NCI-H82 (cell line): ENCODE measurements at regions not wholly inside any gene's neighbourhood (a gene's known extent, or its start where the extent isn't known, plus 50 kb on each side); places are given as distances from the start of the nearest gene placed in this dataset.
"Not testable (repeated sequence)": the region's sequence is repeated elsewhere in the genome, so short reads cannot be mapped to it uniquely, and the experiment has no call there.

ENCODE experiments used
- DNase-seq: peaks from one replicate; lab custom pipeline; 2025; lab: John Stamatoyannopoulos, UW

DNA sequence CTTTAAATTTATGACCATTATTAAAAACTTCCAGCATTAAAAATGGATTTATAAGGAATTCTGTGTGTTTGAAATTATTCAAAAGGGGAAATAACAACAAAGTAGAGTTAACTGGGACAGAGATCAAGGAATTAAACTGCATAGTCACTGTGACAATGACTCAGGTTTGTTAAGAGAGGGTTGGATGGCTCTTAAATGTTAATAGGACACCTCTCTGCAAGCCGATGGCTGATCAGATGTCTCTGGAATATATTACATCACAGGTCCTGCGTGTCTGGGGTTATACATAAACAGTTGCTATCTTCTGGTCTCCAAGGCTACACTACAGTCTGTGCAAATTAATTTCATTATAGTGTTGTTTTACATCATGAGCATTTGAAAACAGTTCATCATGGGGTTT lies 574.3 kb downstream of the COL12A1 start:
- no peak for DNase-seq

DNA sequence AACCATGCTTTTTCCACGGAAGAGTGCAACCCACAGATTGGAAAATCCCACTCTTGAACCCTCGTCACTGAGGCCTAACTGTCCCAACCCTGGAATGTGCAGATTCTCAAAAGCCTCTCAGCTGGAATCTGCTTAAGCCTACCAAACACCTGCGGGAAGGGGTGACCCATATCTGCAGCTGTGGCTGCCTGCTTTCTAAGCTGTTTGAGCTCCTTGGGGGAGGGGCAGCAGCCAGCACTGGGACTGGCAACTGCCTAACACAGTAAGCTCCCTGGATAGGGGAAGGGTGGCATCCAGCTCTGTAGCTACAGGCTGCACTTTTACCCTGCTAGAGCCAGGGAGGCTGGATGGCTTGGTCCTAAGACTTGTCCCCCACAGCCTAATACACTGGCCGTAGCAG lies 579.6 kb downstream of the COL12A1 start:
- peak; percentile 3 for DNase-seq

DNA sequence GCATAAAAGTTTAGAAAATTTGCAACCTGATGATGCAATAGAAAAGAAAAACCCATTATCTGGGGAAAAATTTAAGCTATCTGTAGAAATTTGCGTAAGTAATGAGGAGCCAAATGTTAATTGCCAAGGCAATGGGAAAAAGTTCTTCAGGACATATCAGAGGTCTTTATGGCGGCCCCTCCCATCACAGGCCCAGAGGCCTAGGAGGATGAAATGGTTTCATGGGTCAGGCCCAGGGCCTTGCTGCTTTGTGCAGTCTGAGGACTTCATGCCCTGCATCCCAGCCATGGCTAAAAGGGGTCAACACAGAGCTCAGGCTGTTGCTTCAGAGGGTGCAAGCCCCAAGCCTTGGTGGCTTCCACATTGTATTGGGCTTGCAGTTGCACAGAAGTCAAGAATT lies 582.8 kb downstream of the COL12A1 start:
- DNase-seq, result no peak

DNA sequence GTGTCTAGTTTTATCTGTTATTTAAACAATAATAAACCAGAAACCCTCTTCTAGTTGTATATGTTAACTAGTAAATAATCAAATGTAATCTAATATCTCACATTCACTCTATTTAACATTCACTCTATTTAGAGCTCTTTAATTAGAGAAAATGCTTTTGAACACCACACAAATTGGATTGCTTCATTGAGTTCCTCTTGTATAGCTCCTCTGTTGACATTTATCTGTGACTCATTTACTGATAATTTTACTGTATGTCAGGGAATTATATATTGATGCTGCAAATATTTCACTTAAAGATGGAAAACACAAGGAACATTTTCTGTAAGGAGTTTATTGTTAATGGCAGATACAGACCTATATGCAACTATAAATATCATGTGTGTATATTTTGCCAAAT lies 594.6 kb downstream of the COL12A1 start:
- no peak for DNase-seq

DNA sequence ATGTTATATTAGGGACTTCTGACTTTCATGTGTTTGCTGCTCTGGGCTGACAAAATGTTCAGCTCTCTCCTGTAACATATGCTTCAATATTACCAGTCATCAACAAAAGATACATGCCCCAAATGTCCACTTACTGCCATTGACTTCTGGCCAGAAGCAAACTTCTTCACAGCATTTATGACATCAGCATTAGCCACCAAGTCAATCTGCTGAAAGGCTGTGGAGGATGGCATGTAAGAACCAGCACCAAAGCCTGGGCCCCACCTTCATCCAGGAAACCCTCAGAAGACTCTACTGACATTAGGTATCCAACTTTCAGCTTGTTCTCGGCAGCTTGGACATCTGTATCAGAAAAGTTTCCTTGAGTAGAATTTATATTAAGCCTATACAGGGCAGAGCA lies 595.5 kb downstream of the COL12A1 start:
- DNase-seq, result no peak

DNA sequence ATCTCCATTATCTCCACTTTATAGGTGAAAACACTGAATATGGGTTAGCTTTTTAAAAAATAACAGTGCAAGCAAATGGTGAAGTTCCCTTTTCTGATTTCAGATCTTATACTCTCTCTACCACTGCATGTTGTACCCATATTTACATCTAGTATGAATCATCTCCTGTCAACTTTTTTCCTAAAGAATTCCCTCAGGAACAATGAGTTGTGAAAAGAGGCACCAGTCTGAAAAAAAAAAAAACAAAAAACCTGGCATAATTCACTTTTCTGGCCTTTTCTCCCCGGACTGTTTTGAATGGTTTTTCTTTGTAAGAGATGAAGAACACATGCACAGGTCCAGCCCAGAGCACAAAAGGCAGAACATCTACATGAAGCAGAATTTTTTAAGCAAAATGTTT lies 596.0 kb downstream of the COL12A1 start:
- DNase-seq, result no peak

DNA sequence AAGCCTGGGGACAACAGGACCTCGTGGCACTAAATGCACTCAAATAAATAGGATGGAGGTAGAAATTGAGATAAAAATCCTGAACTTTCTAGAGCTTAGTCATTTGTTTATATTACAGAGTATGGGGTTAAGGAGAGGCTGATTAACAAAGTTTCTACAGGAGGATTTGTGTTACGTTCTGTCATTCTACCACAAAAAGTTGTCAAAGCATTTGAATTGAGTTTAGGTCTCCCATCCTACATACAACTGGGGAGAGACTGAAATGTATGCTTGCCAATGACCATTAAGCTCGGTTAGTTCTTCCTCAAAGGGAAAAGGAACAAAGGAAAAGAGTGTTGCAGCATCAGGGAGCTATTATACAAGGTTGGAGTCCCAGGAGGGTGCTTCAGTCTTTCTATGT lies 597.9 kb downstream of the COL12A1 start:
- no peak for DNase-seq

DNA sequence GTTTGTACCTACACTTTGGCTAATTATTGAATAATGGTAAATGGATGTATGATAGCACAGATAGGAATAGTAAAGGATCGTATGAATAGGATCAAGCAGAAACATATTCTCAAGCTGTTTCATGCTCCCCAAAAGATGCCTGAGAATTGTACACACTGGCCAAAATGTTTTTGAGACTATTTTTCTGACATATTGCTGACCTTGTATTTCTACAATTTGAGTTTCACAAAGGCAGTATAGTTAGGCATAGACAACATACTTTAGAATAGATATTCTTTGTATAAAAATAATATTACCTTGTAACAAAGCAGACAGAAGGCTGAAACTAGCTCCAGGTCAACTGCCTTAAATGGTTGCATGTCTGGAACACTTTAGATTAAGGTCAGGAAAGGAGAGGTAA lies 598.4 kb downstream of the COL12A1 start:
- no peak for DNase-seq

DNA sequence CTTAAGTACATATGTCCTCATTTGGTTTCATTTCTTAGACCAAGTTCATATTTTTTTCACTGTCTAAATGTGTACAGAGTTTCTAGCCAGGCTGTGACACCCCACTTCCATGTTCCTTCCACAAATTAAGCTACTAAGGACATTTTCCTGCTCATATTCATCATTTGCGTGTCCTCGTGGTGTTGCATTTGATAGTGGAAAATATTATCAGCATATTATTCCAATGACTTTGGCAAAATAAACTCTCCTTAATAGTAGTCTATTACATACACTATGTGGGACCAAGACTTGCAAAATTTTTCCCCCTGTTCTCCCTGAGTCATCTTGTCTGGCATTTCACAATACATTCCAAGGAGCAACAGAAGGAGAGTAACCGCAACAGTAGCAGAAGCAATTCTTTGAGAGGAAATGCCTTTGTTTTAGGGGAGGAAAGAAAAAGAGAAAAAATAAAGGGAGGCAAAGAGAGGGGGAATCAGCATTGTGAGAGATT lies 599.2 kb downstream of the COL12A1 start:
- no peak for DNase-seq

DNA sequence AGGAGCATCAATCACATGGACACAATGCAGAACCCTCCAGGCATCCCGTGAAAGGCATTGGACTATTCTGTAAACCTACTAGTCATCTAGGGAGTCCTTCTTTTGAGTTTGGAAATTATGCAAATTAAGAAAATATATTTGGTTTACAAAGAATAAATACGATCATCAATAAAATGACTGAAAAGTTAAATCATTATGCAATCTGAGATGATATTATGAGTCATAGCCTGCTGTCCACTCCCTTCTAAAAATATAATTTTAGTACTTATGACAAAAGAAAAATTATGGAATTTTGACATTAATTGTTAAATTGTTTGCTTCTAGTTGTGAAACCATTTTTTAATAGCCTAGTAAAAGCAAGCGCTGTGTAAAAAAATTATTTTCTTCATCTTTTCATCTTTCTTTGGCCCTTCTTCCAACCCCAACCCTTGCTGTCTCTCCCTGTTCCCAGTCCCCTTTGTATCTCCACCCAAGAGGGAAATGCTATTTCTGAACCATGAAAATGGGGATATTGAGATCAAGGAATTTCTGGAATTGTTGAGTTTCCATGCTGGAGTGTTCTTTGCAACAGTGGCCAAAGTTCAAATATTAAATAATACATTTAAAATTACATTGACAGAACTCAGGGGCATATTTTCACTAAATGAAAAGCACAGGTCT lies 599.8 kb downstream of the COL12A1 start:
- no peak for DNase-seq

DNA sequence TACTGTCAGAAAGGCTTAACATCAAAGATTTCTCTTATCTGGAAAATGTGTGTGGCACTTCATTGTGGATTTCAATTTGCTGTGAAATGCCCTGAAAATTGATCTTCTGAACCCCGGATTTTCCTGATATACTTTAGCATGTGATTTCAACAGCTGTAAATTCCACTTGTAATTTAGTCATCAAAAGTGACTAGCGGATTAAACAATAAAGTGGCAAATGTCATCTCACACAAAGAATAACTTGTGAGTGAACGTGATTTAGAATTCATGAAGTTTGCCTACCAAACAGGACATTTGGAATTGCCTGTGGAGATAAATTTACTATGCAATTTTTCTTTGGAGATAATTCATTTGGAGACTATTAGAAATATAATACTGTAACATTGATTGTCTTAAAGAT lies 601.6 kb downstream of the COL12A1 start:
- no peak for DNase-seq

DNA sequence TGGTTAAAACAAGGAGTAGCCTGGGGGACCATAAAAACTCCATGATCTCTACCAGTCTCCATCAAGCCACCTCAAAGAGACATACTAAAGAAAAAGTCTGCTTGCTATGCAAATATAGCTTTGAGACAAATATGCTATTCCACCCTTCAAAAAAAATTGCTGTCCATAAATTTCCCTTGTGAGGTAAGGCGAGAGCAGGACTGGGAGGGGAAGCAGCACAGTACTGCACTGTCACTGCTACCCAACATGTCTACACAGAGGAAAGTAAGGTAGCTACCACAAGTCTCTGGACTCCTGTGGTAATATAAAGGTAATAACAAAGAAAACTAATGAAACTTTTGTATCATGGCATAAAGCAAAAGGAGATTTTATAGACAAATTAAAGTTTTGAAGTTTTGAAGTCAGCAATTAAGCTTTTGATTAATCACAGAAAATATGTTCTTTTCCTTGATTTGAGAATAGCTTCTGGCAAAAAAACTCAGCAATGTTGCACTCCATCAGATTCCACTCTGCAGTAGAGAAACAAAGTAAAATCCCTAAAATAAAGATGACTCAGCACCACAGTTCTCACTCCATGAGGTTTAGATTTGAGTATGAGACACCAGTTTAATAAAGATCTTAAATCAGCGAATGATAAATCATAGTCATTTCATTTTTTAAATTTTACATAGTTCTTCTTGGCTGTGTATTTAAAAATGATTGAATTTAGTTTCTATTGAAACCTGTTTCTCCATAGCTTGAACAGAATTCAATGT lies 602.4 kb downstream of the COL12A1 start:
- no peak for DNase-seq

DNA sequence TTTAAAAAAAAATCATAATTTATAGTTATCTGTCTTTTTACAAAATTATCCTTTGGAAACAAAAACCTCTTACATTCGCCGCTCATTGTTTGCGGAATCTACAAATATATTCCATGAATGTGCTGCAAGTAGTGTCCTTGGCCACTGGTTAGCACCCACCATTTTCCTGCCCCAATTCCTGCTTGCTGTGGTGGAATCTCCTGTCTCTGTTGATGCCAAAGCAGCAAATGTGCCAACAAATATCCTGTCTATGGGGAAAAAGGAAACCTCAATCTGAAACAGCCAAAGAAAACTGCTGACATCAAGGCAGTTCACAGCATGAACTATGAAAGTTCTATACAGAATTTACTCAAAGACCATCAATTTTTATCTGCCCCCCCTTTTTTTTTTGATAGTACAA lies 603.6 kb downstream of the COL12A1 start:
- no peak for DNase-seq

DNA sequence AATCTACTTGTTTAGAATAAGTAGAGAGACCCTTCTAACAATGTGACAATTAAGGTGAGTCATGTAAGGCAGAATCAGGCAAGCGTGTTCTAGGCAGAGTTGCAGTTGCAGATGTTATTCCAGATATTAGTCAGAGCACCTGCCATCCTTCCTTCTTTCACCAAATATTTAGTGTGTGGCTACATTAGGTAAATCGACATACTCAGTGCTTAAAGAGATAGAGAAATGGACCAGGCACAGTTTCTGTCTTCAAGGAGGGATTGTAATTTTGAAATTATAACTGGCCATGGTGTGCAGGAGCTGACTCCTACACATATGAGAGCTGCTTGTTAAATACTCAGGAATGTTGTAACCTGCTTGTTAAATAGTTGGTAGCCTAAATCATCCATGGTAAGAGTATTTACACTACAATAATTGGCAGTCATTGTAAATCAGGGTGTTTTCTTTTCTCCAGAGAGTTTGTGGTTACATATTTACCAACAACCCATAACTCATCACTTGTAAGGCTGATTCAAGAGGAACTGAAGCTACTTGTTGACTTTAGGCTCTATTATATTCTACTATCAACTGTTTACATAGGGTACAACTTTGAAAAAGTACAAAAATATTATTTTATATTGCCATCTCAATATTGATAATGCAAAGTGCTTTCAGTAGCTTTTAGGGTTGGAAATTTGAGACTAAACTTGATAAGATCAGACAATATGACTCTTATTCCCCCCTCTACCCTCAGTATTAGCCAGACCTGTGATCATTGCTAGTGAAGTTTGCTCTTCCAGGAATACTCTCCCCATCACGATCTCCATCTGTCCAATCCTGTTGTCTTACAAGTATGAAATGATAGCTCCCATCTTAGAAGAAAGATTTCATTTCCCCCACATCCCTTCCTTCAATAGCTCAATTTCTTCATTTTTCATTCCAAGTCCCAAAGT lies 607.1 kb downstream of the COL12A1 start:
- DNase-seq, result no peak

DNA sequence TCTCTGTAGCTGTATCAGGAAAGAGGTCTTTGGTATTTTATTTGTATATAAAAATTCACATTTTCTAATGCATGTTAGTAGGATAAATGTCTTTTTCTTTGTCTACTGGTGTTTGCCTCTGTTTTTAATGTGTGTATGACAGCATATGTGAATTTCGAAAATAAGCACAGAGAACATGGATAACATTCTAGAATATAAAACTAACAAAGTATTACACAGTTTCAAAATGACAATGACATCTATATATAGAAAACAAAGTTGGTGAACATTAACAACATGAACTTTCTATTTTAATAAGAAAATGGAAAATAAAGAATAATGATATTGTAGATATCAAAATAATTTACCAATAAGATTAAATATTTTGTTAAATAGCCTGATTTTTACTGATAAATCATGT lies 608.0 kb downstream of the COL12A1 start:
- DNase-seq, result no peak

DNA sequence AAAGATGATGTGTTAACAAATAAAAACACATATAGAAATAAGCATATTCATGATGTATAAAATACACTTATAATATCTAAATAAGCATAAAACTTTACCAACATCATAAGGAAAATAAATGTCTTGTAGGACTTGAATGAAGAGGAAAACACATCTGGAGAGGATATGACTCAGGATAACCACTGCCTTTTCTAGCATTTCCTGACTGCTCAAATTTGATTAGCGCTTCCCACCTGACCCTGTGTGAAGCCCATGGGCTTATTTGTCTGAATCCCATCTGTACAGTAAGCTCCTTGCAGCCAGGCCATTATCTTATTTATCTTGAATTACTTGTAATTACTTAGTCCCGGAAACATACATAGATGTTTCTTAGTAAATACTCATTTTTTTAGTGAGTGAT lies 608.6 kb downstream of the COL12A1 start:
- no peak for DNase-seq

DNA sequence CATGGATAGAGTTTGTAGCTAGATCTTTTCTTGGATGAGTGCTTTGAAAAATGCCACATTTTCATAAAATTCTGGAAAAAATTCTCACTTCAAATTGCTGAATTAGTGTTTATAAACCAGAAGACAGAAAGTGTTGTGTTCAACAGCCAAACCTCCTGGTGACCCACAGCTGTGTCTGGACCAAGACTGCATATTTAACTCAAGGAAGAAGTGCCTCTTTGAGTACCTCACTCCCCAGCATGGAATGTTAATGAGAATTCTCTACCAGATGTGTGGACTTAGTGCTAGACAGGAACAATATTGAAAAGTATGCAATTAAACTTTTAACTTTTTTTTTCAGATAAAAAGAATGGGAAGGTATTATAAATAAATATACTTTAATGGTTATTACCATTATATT lies 609.3 kb downstream of the COL12A1 start:
- no peak for DNase-seq

DNA sequence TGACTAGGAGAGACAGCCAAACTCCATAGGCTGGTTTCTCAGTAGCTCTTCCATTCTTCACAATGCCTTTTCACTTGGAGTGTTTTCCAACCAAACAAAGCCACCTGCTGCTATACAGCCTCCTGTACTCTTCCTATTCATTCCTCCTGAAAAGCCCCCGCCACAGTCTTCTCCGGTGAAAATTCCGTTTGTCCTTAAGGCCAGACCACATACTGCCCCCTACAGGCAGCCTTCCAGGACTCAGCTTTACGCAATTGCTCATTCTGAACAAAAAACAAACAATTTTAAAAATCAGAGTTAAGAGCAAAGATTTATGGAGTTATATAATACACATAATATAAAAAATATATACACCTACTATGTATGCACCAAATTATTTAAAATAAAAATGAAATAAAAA lies 611.5 kb downstream of the COL12A1 start:
- DNase-seq, result not testable (repeated sequence)

DNA sequence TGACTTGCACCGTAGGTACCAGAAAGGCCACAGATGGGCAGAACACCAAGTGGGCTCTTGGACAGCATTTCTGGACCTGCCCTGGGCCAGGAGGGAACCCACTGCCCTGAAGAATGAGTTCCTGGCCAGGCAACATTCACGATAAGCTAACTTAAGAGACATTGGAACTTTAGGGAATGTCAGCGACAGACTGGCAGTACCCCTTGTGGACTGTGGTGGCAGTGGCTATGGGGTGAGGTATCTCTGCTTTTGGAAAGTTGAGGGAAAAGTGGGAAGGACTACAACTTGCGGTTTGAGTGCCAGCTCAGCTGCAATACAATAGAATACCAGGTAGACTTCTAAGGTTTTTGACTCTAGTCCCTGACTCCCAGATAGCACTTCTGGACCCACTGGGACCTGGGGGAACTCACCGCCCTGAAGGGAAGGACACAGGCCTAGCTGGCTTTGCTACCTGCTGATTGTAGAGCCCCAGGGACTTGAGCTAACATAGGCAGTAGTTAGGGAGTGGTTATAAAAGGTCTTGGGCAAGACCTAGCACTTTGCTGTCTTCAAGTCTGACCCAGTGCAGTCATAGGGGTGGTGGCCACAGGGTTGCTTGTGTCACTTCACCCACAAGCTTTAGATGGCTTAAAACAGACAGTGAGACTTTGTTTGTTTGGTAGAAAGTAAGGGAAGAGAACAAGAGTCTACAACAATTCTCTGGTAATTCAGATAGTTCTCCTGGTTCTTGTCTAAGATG lies 617.6 kb downstream of the COL12A1 start:
- no peak for DNase-seq

DNA sequence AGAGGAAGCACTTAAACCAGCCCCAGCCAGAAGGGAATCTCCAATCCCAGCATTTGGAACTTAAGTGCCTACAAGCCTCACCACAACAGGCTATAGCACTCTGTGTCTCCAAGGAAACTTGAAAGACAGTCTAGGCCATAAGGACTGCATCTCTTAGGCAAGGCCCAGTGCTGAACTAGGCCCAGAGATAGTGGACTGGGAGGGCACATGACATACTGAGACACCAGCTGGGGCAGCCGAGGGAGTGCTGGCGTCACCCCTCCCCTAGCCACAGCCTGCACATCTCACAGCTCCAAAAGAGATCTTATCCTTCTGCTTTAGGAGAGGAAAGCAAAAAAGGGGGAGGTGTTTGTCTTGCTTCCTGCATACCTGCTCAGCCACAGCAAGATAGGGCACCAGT lies 618.5 kb downstream of the COL12A1 start:
- no peak for DNase-seq

DNA sequence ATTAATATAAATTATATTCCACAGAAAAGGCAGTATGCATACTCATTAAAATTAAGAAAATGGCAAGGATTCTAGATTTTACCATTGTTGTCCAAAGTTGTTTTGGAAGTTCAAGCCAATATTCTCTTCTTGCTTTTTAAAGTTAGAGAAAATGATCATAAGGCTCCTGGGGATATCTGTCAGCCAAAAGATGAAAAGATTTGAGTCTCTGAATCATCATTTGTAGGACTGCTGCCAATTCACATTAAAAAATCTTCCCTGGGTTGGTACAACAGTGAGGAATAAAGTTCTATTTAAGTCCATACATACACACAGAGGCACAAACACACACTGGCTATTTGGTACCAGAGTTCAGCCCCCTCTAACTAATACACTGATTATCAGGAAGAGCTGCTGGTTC lies 620.1 kb downstream of the COL12A1 start:
- no peak for DNase-seq

DNA sequence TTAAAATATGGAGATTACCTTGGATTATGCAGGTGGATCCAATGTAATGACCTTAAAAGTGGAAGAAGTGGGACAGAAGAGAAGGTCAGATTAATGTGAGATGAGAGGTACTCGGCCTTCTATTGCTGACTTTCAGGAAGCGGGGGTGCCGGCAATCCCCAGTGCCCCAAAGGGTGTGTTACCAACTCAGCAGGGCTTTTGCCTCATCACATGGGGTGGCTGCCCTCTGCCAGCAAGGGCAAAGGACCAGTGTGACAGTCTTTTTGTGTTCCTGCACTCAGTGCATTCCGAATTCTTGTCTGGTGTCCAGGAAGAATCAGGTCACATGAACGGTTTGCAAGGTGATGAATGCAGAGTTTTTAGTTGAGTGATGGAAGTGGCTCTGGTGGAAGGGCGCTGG lies 624.2 kb downstream of the COL12A1 start:
- DNase-seq, result no peak
